NB4 (cell line): ENCODE measurements at regions not wholly inside any gene's neighbourhood (a gene's known extent, or its start where the extent isn't known, plus 50 kb on each side); places are given as distances from the start of the nearest gene placed in this dataset.

ENCODE experiments used
- TF ChIP-seq, protein P1 (sequence below): IDR thresholded peaks from one replicate; pipeline ENCODE4 v1.5.1; 2012; ENCODE audit warnings: low read depth, low read length
- TF ChIP-seq, protein P2 (sequence below): IDR thresholded peaks from 2 replicates; pipeline ENCODE4 v1.6.1; 2011; ENCODE audit warnings: low read depth, low read length

DNA sequence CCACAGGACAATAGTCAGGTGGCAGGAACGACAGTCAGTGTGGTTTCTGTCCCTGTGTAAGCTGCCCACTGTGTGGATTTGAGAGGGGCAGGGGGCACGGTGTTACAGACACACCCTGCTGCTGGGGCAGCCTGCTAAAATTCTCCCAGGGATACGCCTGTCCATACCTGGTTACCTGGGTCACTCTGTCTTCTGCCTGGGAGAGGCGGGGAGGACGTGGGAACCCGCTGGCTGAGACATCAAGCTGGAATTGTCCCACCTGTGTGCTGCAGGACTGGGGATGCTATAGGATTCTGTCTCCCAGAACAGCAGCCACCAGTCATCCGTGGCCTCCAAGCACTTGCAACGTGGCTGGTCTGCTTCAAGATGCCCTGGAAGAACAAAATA lies 63.8 kb upstream of the LINC01488 start:
- TF ChIP-seq, protein P1, sequence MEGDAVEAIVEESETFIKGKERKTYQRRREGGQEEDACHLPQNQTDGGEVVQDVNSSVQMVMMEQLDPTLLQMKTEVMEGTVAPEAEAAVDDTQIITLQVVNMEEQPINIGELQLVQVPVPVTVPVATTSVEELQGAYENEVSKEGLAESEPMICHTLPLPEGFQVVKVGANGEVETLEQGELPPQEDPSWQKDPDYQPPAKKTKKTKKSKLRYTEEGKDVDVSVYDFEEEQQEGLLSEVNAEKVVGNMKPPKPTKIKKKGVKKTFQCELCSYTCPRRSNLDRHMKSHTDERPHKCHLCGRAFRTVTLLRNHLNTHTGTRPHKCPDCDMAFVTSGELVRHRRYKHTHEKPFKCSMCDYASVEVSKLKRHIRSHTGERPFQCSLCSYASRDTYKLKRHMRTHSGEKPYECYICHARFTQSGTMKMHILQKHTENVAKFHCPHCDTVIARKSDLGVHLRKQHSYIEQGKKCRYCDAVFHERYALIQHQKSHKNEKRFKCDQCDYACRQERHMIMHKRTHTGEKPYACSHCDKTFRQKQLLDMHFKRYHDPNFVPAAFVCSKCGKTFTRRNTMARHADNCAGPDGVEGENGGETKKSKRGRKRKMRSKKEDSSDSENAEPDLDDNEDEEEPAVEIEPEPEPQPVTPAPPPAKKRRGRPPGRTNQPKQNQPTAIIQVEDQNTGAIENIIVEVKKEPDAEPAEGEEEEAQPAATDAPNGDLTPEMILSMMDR, result no peak
- TF ChIP-seq, protein P2, sequence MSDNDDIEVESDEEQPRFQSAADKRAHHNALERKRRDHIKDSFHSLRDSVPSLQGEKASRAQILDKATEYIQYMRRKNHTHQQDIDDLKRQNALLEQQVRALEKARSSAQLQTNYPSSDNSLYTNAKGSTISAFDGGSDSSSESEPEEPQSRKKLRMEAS, result no peak
